Activated T-helper 9 cell treated with anti-CD3 and anti-CD28 coated beads, Interleukin-2, amount 50 U/mL, for 16 hours (primary cell): ENCODE measurements at regions not wholly inside any gene's neighbourhood (a gene's known extent, or its start where the extent isn't known, plus 50 kb on each side); places are given as distances from the start of the nearest gene placed in this dataset.
A peak's percentile ranks its signal among the peaks of the same experiment; 100 is the strongest.

ENCODE experiments used
- DNase-seq: peaks from one replicate; pipeline ENCODE4 v3.0.0-alpha.2; 2020; ENCODE audit warnings: low read depth

DNA sequence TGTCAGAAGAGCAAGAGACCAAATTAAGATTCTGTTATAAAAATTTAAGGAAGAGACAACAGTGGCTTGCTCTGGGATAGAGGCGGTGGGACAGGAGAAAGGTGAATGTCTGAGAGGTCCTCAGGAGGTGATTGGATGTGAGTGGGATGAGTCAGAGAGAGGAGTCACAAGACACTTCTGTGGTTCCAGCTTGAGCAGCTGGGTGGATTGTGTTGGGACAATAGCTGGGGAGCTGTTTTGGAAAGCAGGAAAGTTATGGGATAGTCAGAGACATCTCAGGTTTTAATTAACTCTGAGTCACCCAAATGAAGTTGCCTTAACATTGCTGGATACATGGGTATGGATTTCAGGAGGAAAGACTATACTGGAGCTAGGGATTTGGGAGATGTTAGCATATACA is 218.0 kb upstream of the TRIB2 start:
- no peak for DNase-seq

DNA sequence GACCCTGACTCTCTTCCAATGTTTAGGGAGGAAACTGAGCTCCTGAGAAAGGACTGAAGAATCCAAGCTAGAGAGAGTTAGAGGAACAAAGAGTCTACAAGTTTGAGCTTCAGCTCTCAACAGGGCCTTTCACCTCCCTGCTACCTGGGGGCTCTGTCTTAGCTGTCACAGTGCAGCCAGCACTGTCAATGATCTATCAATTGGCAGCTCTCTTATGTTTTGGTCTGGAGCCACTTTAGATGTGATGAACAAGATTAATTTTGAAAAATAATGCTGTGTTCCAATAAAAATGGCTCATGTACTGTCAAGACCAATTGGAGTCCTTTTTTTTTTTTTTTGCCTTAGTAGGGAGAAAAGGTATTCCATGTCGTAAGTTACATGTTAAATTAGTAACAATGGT is 215.8 kb upstream of the TRIB2 start:
- no peak for DNase-seq

DNA sequence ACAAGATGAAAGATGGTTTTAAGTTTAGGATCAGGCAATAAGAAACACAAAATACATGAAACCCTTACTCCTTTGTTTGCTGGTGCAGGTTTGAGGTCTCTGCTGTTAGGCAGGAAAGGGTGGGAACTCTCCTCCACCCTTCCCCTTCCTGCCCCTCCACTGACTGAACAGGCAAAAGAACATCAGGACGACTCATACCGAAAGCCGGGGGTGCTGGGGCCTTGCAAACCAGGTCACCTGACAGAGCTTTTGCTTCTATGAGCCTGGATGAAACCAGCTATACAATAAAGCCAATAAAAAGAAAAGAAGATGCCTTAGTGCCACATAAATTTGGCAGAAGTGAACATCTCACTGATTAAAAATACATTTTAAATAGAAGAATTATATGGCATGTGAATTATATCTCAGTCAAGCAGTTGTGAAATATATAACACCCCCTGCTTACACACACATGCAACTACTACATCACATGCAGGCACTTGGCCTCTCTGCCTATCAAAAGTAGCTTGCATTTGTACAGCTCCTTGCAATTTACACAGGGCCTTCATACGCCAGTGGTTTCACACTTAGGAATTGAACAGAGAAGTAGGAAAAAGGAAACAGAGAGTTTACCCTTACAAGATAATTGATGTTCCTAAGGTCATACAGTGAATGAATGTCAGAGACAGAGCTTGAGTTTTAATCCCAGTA is 215.1 kb upstream of the TRIB2 start:
- DNase-seq = peak; percentile 60

DNA sequence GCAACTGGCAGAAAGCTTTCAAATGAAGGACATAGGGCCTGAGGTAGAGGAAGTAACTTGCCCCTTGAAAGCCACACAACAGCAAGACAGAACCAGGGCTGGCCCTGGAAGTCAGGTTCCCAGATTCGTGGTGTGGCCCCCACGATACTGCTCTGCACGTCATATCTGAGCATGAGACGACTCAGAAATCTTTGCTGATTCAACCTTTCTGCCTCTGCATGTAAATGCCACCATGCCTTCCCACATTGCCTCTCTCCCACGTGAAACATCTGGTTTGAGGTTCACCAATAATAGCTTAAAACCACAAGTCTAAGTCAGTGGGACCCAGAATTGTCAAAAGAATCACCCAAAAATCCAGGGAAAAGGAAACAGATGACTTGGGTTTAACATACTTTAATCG is 214.0 kb upstream of the TRIB2 start:
- peak; percentile 33 for DNase-seq

- peak; percentile 15 for DNase-seq
Measured at GRCh38 chr2:12504443-12504842, 212.3 kb upstream of the TRIB2 start.

- no peak for DNase-seq
Measured at GRCh38 chr2:12506846-12507245, 209.9 kb upstream of the TRIB2 start.

DNA sequence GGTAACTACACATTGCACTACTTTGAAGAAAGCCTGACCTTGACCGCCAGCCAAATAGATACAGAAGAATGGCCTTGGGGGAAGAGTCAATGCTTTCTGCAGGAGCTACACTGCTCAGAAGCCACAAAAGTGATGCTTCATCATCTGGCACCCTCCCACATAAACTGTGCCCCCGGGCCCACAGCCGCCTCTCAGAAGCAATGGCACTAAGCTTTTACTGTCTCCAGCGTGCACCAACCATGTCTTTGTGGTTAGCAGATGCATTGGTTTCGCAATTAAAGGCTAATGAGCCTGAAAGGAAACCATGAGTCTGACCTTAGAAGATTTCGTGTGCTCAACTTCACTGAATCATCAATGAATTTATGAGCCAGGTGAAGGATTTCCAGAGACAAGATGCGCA is 209.4 kb upstream of the TRIB2 start:
- peak; percentile 70 for DNase-seq

GRCh38 chr2:12510070-12510469 is 206.7 kb upstream of the TRIB2 start:
- DNase-seq = no peak

GRCh38 chr2:12513339-12513738 is 203.4 kb upstream of the TRIB2 start:
- DNase-seq = no peak

- DNase-seq = no peak
Measured at GRCh38 chr2:12514168-12514567, 202.6 kb upstream of the TRIB2 start.

- DNase-seq = no peak
Measured at GRCh38 chr2:12514631-12515437, 201.9 kb upstream of the TRIB2 start.

DNA sequence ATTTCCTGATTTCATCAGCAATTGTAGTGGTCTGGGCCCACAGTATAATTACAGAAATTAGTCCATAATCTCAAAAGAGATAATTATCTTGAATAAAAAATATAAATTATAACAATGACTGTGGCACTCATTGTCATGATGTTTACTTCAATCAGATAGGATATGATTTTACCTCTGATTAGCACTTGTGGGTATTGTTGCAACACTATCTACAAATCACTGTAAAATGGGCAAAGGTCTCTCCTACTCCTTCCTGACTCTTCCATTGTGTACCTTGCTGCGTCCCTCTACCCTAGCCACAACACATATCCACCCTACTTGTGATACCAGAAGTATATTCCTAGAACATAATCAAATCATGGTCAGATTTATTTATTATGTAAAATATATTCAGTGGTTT is 200.9 kb upstream of the TRIB2 start:
- no peak for DNase-seq

GRCh38 chr2:12533337-12534005 is 183.3 kb upstream of the TRIB2 start:
- DNase-seq = no peak

GRCh38 chr2:12534646-12535263 is 182.0 kb upstream of the TRIB2 start:
- no peak for DNase-seq

- DNase-seq = no peak
Measured at GRCh38 chr2:12536976-12537375, 179.8 kb upstream of the TRIB2 start.

GRCh38 chr2:12538138-12538694 is 178.5 kb upstream of the TRIB2 start:
- DNase-seq = no peak

DNA sequence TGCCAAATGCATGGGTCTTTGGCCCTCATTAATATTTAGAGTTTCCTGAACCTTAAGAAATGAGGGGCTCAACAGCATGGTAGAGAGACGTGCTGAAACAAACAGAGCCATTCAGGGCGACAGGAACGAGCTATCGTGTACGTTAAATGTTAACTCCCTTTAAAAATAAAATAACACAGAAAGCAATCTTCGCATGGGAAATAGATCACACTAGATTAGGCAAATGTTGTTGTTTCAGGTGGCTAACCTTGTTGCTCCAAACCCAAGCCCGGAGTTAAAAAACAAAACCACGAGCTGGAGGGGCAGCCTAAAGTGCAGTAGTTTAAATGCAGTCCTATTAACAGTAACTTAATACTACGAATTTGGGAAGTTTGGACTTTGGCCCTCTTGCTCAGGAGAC is 177.4 kb upstream of the TRIB2 start:
- DNase-seq = no peak

- no peak for DNase-seq
Measured at GRCh38 chr2:12539776-12540562, 176.8 kb upstream of the TRIB2 start.

- no peak for DNase-seq
Measured at GRCh38 chr2:12543076-12543977, 173.4 kb upstream of the TRIB2 start.

DNA sequence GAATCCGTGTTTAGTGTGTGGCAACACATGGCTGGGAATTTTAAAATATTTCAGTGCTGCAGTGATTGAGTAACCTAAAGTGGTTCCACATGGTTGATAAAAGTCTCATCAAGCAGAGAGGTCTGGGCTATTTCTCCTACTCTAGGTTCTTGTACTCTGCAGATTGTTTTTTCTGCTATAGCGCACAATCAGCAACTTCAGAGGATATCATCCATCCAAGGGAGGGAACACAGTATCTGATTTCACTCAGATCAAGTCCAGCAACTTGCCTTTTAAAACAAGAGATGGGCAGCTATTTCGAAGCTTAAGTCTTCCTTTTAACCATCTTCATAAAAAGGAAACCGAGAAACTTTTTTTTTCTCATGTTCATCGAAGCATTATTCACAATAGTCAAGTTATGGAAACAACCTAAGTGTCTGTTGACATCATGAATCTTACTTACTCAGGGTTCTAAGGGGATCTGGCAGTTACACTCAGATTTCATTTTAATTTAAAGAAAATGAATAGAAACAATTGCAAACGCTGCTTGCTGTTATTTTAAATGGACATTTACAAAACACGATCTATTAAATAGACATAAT is 172.7 kb upstream of the TRIB2 start:
- no peak for DNase-seq
